ENCODE measurements at regions not wholly inside any gene's neighbourhood (a gene's known extent, or its start where the extent isn't known, plus 50 kb on each side); places are given as distances from the start of the nearest gene placed in this dataset.

DNA sequence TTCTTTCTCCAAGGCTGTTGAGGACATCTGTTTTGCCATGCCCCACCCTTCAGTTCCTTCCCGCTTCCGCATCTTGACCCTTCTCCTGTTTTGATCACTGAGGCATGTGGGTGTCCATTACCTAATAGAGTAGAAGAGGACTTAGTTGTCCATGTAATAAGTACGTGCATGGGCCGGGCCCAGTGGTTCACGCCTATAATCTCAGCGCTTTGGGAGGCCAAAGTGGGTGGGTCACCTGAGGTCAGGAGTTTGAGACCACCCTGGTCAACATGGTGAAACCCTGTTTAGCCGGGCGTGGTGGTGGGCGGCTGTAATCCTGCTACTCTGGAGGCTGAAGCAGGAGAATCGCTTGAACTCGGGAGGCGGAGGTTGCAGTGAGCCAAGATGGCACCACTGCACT lies 637.8 kb upstream of the EEF2KMT start:
- TF ChIP-seq, protein P1, sequence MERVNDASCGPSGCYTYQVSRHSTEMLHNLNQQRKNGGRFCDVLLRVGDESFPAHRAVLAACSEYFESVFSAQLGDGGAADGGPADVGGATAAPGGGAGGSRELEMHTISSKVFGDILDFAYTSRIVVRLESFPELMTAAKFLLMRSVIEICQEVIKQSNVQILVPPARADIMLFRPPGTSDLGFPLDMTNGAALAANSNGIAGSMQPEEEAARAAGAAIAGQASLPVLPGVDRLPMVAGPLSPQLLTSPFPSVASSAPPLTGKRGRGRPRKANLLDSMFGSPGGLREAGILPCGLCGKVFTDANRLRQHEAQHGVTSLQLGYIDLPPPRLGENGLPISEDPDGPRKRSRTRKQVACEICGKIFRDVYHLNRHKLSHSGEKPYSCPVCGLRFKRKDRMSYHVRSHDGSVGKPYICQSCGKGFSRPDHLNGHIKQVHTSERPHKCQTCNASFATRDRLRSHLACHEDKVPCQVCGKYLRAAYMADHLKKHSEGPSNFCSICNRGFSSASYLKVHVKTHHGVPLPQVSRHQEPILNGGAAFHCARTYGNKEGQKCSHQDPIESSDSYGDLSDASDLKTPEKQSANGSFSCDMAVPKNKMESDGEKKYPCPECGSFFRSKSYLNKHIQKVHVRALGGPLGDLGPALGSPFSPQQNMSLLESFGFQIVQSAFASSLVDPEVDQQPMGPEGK (CRISPR knock-in tag; IDR thresholded peaks at IDR 0.05; ENCODE audit: borderline replicate concordance) = no peak
- no peak for TF ChIP-seq TSHZ2 (CRISPR knock-in tag; IDR thresholded peaks at IDR 0.05)
- no peak for TF ChIP-seq TOX (CRISPR knock-in tag; IDR thresholded peaks at IDR 0.05; ENCODE audit: borderline replicate concordance)
- no peak for TF ChIP-seq OSR1 (CRISPR knock-in tag; IDR thresholded peaks at IDR 0.05)
- no peak for TF ChIP-seq RARB (CRISPR knock-in tag; IDR thresholded peaks at IDR 0.05)
- TF ChIP-seq ZC3H10 (CRISPR knock-in tag; IDR thresholded peaks at IDR 0.05) = no peak
- TF ChIP-seq TCF4 (CRISPR knock-in tag; IDR thresholded peaks at IDR 0.05; ENCODE audit: borderline replicate concordance) = no peak
- TF ChIP-seq CSDC2 (CRISPR knock-in tag; IDR thresholded peaks at IDR 0.05) = no peak
- TF ChIP-seq, protein P2, sequence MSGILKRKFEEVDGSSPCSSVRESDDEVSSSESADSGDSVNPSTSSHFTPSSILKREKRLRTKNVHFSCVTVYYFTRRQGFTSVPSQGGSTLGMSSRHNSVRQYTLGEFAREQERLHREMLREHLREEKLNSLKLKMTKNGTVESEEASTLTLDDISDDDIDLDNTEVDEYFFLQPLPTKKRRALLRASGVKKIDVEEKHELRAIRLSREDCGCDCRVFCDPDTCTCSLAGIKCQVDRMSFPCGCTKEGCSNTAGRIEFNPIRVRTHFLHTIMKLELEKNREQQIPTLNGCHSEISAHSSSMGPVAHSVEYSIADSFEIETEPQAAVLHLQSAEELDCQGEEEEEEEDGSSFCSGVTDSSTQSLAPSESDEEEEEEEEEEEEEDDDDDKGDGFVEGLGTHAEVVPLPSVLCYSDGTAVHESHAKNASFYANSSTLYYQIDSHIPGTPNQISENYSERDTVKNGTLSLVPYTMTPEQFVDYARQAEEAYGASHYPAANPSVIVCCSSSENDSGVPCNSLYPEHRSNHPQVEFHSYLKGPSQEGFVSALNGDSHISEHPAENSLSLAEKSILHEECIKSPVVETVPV (CRISPR knock-in tag; IDR thresholded peaks at IDR 0.05) = no peak
- TF ChIP-seq, protein P3, sequence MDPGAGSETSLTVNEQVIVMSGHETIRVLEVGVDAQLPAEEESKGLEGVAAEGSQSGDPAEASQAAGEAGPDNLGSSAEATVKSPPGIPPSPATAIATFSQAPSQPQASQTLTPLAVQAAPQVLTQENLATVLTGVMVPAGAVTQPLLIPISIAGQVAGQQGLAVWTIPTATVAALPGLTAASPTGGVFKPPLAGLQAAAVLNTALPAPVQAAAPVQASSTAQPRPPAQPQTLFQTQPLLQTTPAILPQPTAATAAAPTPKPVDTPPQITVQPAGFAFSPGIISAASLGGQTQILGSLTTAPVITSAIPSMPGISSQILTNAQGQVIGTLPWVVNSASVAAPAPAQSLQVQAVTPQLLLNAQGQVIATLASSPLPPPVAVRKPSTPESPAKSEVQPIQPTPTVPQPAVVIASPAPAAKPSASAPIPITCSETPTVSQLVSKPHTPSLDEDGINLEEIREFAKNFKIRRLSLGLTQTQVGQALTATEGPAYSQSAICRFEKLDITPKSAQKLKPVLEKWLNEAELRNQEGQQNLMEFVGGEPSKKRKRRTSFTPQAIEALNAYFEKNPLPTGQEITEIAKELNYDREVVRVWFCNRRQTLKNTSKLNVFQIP (CRISPR knock-in tag; IDR thresholded peaks at IDR 0.05; ENCODE audit: borderline replicate concordance, low read depth) = no peak
- no peak for TF ChIP-seq CREB5 (CRISPR knock-in tag; IDR thresholded peaks at IDR 0.05; ENCODE audit: low read depth)
- TF ChIP-seq GLIS3 (CRISPR knock-in tag; IDR thresholded peaks at IDR 0.05) = no peak

All from SK-N-SH treated with all-trans-retinoic acid at 6 μM for 48 hours (cell line).